DMS114 treated with DMSO at 0.1 percent for 48 hours (cell line): ENCODE measurements at regions not wholly inside any gene's neighbourhood (a gene's known extent, or its start where the extent isn't known, plus 50 kb on each side); places are given as distances from the start of the nearest gene placed in this dataset.

Experiments
- DNase-seq: peaks from one replicate; lab custom pipeline; 2025; ENCODE audit not compliant: unreplicated experiment; lab: John Stamatoyannopoulos, UW

DNA sequence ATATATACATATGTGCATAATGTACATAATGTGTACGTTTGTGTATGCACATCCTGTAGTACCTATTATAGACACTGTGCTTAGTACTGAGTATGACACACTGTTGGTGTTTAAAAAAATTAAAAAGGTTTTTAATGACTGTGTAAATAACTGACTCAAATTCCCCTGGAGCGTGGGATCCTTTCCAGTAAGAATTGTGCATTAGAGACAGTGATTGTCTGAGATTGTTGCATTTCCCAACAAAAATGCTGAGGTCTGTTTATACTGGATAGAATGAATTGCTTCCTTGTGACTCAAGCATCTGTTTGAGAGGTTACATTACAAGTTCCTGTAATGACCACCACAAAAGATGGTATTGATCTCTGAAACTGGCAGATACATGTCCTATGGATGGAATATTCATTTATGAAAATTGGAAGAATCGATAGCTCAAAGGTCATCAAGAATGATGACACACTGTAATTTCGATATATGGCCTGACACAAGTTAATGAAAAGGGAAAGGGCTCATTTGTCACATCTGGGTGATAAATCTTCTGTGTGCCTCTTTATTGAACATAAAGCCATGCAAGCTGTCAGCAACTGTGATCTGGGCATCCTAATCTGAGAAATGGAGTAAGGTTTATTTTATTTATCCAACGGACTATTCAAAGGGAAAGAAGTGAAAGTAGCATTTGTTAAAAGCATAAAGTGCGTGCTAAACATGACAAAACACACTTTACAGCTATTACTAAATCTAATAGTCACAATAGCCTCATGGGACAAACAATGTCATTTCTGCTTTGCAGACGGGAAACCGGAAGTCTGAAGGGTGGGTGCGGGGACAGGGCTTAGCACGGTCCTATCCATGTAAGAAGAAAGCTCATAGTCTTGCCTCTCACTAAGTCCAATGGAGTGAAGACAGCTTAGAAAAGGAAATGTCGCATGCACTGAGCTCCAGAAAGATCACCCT lies 228.8 kb downstream of the CDH11 start:
- DNase-seq, result no peak

DNA sequence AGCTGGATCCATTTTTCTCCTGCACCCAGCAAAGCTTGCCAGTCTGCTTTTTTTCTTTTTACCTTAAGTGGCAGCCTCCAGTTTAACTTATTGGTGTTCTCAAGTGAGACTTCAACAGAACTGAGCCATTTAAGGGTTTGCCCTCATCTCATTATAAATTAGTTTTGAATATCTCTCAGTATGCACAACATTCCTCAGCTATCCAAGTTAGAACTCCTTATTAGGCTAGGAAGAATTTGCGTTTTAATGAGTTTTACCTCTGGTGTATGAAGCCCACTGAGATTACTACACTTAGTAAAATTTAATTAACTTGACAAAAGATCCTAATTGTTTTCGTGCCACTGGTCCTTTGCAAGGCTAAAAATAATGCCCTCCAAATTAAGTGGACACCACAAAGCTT lies 232.4 kb downstream of the CDH11 start:
- no peak for DNase-seq

DNA sequence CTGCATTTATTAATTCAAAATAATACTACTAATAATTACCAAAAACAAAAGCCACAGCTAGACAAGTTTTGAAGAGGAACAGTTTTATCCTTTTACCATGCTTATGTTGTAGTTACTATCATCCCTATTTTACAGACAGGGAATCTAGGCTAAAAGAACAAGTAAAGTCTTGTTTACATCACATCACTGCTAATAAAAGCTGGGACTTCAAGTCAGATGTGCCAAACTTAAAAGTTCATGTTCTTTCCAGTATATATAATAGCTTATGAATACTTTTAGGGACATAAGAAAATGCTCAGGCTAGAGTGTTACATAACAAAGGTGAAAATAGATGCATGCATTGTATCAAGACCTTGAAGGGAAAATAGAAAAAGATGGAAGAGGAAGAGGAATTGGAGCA lies 234.2 kb downstream of the CDH11 start:
- DNase-seq, result no peak

DNA sequence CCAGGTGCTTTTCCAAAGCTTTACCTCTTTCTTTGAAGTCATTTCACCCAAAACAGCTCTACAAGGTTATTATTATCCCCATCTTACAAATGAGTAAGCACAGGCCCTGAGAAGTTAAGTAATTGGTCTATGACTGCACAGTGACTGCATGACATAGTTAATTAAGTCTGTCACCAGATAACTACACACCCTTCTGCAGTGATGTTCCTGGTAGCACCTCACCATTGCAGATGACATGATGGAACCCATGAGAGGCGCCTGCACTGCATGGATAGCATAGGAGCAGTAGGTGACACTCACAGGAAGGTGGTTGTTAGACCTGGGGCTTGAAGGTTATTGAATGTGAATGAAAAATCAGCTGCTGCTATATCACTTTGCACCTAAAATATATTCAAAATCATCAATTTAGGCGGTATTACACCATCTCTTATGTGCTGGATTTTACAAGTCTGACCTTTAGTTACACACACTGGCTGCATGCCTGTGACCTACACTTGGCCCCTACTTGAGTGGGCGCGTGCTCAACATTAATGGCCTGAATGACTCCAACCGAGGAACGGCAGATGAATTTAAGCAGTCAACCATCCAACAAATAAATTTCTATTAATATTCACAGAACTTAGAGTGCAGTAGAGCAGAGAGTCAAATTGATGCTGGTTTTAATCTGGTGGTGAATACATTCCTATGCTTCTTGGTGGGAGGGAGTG lies 239.6 kb downstream of the CDH11 start:
- DNase-seq, result no peak

DNA sequence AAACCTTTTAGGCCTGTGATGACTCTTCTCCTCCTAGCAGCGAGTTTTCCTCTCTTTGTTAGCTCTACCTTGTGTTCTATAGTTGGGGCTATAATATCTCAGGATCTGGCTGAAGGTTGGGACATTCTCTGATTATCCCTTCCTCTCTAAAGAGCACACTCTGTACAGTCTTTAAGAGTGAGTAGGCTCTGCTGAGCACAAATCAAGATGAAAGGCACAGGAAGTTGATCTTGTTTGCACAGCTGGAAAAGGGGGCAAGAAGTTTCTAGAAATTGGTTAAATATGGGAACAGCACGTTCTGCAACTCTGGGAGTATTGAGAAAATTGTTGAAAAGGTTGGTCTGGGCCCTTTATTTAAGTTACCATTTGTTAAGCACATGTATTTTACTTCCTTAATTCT lies 240.9 kb downstream of the CDH11 start:
- DNase-seq, result no peak

DNA sequence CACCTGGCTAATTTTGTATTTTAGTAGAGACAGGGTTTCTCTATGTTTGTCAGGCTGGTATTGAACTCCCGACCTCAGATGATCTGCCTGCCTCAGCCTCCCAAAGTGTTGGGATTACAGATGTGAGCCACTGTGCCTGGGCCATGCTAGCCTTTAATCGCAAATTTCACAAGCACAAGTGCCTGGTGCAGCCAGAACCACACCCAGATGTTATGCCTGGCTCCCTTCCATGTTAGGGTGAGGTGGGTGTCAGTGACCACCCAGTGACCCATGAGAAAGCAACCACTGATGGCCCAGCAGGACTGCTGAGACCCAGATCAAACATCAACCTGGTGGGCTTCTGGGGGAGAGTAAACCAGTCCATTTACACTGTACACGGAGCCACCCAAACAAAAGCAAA lies 241.9 kb downstream of the CDH11 start:
- no peak for DNase-seq

DNA sequence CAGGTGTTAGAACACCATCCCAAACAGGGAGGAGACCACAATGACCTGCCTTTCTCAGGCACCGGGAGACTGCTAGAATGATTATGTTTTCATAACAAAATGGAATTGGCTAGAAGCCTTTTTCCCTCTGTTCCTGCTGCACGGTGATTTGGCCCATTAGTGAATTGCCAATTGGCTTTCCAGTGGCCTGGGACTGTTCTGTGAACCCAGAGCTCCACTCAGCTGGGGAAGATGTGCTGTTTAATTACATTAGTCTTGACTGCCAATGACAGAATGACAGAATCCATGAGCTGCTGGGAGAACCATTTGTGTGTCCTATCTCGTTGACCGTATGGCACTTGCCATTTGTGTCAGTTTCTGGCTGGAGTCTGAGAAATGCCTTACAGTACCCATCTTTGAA lies 242.9 kb downstream of the CDH11 start:
- DNase-seq, result no peak

DNA sequence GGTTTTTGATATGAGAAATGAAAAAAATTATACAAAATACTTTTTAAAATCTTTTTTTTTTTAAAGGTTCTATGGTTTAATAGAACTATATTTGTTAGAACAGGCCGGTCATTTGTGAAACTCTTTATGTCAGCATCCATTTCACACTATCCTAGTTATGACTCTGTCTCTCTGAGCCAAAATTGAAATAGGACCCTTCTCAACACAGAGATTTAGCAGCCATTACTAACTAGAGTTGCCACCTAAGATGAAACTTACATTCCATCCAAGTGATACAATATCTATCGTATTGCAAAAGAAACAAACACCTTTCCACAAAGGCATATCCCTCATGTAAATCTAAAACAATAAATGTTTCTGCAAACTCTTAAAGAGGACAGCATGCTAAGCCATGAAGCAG lies 249.8 kb downstream of the CDH11 start:
- no peak for DNase-seq

DNA sequence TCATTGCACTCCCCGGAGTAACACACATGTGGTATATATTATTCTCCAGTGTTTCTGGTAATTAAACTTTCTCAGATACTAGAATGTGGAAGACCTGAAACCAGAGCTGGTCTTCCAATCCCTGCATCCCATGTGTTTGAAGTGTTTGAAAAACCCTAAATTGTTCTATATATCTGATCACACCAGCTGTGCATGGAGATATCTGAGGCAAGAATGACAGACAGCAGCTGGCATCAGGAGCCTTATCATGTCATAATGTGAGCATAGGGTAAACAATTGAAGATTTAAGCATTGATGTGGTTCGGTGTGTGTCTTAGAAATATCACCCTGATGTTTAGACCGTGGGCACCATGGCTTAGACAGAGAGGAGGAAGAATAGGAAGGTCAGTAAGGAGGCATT lies 251.0 kb downstream of the CDH11 start:
- DNase-seq, result no peak

DNA sequence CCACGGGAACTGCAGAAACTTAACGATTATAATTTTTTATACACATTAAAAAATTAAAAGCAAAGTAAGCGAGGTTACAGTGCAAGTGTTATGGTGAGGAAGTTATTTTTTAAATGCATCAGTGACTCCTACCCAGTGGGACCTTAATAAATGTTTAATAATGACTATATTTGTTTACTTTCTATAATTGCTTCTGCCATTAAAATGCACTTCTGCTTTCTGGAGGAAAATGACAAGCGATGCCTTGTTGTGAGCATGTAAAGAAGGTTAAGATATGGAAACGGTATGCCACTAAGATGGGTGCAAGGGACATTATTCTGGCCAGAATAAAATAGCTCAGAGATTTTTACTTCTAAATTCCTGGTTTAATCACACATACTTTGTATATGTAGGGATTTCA lies 252.1 kb downstream of the CDH11 start:
- no peak for DNase-seq

DNA sequence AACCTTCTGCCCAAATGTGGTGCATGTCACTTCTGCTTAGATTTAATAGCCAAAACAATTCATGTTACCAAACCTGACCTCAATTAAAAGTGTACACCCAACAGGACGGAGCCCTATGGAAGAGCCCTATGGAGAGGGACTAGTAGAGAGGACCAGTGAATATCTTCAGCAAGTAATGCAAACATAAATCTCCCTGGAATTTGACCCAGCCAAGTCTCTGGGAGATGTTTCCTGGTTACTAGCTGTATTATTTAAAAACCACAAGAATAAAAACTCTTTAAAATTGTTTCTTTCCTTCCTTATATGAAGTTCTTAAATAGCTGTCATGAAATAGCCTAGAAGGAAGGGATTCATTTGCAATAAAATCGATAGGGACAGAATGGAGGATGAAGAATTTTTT lies 255.8 kb downstream of the CDH11 start:
- no peak for DNase-seq

DNA sequence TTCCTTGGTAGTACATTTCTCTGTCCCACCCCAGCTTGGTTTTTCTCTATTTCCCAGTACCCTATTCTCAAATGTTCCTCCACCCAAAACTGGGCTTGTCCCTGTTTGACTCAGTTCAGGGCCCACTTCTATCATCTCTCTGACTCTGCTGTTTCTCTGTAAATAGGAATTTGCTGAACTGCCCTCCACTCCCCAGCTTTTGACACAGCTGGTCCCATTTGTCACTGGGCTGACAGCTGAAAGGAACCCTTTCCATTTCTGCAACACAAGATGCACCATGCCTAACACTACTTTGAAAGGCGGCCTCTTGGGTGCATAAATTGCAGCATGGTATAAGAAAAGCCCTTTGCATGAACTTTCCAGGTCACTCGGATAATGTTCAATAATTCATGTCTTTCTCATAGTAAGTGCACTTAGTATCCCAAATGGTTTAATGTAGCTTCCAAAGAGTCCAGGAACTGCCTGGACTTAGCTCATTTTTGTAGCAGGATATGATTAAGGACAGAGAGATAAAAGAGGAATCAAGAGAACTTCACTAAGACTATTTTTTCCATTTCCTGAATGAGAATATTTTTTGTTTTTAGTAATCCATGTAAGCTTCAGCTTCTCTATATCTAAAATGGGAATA lies 256.7 kb downstream of the CDH11 start:
- DNase-seq, result no peak

DNA sequence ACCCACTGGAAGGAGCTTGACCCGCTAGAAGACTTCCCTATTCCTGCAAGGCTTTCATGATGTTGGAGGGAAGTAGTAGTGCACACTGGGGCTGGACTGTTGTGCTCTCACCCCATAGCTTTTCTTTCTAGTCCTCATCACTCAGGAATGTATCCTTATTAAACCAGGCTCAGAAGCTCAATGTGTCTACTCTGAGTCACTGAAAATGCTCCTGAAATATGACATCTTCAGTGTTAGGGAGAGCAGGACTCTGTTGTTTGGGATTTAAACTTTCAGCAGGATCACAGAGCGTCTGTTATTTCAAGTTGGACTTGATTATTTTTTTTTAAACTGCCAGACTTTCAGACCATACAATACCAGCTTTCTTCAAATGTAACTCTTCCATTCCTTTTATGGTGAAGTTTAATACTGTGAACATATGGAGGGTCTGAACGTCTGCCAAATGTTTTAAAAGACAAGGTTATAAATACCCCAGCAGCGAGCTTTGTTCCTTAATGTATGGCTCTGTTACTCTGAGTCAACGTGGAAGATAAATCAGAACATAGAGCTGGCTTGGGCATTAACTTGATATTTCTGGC lies 257.5 kb downstream of the CDH11 start:
- no peak for DNase-seq

DNA sequence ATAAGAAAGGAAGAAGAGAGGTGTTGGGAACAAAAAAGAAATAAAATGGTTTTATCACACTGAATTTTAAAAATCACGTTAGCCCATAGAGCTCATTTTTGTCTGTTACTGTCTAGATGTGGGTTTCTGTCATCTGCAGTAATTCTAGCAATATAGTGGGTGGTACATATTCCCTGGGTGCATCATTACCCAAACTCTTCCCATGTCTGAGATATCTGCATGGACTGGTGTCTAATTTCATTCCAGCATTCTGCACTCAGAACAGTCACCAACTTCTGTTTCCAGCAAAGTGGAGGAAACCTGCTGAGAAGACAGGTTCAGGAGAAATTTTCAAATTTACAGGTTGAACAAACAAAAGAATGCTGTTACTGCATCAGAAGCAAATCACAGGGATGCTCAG lies 263.8 kb downstream of the CDH11 start:
- no peak for DNase-seq

DNA sequence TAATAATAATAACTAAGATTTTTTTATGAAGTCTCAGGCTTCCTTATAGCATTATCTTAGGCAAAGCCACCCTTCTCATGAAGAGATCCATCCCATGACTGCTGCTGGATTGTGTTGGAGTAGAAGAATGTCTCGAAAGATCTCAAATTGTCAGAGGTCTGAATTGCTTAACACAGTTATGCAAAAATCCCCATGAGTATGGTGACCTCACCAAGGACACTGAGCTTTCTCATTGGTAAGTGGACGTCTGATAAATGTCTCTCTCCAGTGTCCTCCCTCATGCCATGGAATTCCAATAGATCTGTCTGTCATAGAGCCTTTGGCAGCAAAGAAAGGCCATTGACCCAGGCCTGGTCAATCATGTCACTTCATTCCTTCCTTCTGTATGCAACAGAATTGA lies 264.5 kb downstream of the CDH11 start:
- DNase-seq, result no peak

DNA sequence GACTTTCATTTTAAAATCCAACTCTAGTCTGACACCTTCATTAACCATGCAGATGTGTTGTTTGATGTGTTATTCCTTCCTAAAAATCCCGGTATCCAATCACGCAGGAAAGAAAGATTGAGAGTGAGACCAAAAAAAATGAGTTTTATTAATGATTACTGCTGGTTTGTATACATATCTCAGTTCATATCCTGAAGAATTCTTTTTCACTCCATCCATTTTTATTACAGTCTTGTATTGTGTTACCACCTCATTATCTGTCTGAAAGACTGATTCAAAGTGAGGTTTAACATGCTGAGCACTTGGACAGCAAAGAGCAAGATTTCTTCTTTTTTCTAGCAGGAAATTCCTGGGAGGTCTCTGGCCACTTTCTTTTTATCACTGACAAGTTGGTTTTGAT lies 268.3 kb downstream of the CDH11 start:
- no peak for DNase-seq

DNA sequence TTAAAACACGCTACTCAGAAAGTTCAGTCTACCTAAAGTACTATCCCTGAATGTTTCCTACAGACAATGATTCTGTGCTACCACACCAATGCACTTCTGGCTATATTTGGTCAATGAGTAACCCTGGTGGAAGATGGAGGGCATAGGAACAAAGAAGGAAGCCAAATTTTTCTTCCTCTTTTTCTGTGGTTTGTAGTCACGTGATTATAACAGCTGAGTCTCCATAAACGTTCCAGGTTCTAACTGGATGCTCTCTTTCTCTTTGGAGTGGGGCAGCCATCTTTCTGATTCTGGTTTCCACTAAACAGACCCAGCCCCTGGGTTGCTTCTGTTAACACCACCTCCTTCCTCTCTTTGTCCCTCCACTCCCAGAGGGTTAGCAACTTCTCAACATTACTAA lies 274.9 kb downstream of the CDH11 start:
- no peak for DNase-seq

DNA sequence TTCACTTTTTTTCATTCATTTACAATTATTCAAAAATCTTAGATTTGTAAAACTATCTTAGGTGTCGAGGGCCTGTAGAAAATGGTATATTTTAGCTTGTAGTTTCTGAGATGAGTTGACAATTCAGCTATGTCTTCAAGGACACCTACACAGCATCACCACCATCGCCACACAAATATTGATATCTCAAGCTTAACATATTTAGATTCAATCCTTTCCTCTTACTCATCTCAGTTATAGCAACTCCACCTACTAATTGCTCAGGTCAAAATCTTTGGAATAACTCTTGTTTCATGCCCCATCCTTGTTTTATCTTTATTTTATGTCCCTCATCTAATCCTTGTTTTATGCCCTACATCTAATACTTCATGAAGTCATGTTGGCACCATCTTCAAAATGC lies 276.8 kb downstream of the CDH11 start:
- DNase-seq, result no peak

DNA sequence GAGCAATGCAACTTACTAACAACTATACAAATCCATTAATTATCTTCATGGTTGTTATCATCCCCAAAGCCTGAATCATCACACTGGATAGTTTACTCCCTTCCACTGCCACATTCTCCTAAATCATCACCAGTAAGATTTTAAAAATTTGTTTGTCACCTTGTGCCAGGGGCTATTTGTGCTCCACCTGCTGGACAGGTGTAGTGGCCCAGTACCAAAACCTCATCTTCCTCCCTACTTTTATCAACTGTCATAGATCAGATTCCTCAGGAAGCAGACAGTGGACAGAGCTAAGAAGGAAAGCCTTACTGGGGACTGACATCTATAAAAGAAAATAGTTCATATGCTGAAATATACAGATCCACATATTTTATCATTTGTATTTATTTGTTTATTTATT lies 280.4 kb downstream of the CDH11 start:
- no peak for DNase-seq

DNA sequence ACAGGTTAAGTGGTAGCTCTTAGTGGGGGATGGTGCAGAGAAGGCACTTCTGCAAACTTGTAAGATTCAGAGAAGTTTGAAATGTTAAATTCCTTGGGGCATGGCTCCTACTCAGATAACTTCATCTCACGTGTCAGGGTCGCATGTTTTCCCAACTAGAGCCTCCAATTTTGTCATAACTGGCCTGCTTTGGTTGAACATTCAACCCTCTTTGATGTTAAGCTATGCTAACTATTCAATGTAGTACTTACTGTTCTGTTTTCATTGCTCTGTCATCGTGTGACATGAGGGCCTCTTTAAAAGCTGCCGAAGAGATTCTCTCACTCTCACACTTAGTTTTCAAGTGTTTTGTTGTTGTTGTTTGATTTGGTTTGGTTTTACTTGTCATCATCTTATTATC lies 280.8 kb downstream of the CDH11 start:
- no peak for DNase-seq

DNA sequence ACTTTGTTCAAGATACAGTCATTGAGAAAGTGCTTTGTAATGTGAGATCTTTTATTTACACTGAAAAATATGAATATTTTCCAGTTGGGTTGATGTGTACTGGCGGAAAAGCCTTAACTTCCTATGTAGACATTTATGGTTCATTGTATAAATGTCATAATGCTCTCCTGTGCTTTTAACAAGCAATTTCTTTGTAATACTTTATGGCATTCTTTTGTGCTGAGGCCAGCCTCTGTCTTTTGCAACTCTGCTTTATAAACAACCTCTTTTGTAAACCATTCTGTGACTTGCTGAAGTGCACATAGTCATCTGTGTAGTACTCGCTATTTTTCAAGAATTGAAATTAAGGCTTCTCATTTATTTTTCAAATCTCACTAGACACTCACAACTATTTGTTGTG lies 291.2 kb downstream of the CDH11 start:
- DNase-seq, result no peak

DNA sequence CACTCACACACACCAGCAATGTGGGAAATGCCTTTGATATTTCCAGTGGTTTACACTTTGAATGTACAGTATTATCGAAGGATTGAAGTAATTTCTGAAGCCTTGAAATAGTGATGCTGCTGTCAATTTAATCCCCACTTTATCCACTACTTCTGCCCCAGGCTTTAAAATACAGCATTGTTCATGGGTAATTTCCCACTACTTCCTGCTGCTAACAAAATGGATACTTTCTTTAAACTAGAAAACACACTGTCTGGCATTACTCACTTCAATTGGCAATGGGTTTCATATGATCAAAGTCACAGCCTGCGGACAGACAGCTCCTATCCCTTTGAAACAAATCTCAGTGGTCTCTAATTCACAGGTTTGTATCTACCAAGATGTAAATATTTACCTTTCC lies 292.2 kb downstream of the CDH11 start:
- no peak for DNase-seq
